ENCODE measurements at regions not wholly inside any gene's neighbourhood (a gene's known extent, or its start where the extent isn't known, plus 50 kb on each side); places are given as distances from the start of the nearest gene placed in this dataset.

GRCh38 chr6:145295746-145296145 is 439.6 kb downstream of the EPM2A start:
- intact Hi-C loops (cut with micrococcal nuclease) = no loop called here
- CTCF ChIA-PET = no interaction called here
- DNase-seq = no peak
- no peaks in the 10 kb centered on the region for H3K27me3 Mint-ChIP-seq
- no peak overlapping the region for H3K27ac Mint-ChIP-seq
- H3K9me3 Mint-ChIP-seq = no peaks in the 10 kb centered on the region
- no peaks in the 10 kb centered on the region for H3K4me1 Mint-ChIP-seq (ENCODE audit: low read depth)
- H3K4me3 Mint-ChIP-seq = no peak overlapping the region
- POLR2A ChIA-PET = no interaction called here
- no peaks in the 10 kb centered on the region for H3K36me3 Mint-ChIP-seq

- Mint-ChIP-seq H3K27ac (no peak overlapping the region), H3K4me1 (ENCODE audit: low read depth) (no peaks in the 10 kb centered on the region), H3K4me3 (no peak overlapping the region), H3K27me3 (peaks cover 2% of the 10 kb centered on the region), H3K36me3 (no peaks in the 10 kb centered on the region), H3K9me3 (no peaks in the 10 kb centered on the region)
- intact Hi-C loops (cut with micrococcal nuclease) = no loop called here
- no peak for DNase-seq
- CTCF ChIA-PET = no interaction called here
- POLR2A ChIA-PET = no interaction called here
Measured at GRCh38 chr6:145305670-145306069, 429.6 kb downstream of the EPM2A start.

- Mint-ChIP-seq H3K36me3 (no peaks in the 10 kb centered on the region), H3K4me1 (ENCODE audit: low read depth) (no peaks in the 10 kb centered on the region), H3K9me3 (no peaks in the 10 kb centered on the region), H3K27me3 (peaks cover 3% of the 10 kb centered on the region), H3K4me3 (no peak overlapping the region), H3K27ac (no peak overlapping the region)
- no peak for DNase-seq
- ChIA-PET CTCF (no interaction called here), POLR2A (no interaction called here)
- intact Hi-C loops (cut with micrococcal nuclease) = no loop called here
Measured at GRCh38 chr6:145306489-145306888, 428.8 kb downstream of the EPM2A start.

- intact Hi-C loops (cut with micrococcal nuclease) = no loop called here
- no peak for DNase-seq
- Mint-ChIP-seq H3K36me3 (no peaks in the 10 kb centered on the region), H3K4me3 (no peak overlapping the region), H3K4me1 (ENCODE audit: low read depth) (no peaks in the 10 kb centered on the region), H3K27me3 (peaks cover 3% of the 10 kb centered on the region), H3K9me3 (no peaks in the 10 kb centered on the region), H3K27ac (no peak overlapping the region)
- ChIA-PET POLR2A (no interaction called here), CTCF (interaction anchor here (0.7 kb wide), 1 partner anchor 8 kb away, joined by 4 read pairs; no protein-coding TSS in a partner anchor)
Measured at GRCh38 chr6:145309842-145310535, 425.3 kb downstream of the EPM2A start.

GRCh38 chr6:145312481-145312880 is 422.8 kb downstream of the EPM2A start:
- CTCF ChIA-PET = no interaction called here
- H3K4me3 Mint-ChIP-seq = no peak overlapping the region
- no peak for DNase-seq
- intact Hi-C loops (cut with micrococcal nuclease) = no loop called here
- no peak overlapping the region for H3K27ac Mint-ChIP-seq
- POLR2A ChIA-PET = no interaction called here
- H3K4me1 Mint-ChIP-seq (ENCODE audit: low read depth) = no peaks in the 10 kb centered on the region
- H3K27me3 Mint-ChIP-seq = peaks cover 3% of the 10 kb centered on the region
- no peaks in the 10 kb centered on the region for H3K36me3 Mint-ChIP-seq
- no peaks in the 10 kb centered on the region for H3K9me3 Mint-ChIP-seq

- intact Hi-C loops (cut with micrococcal nuclease) = no loop called here
- H3K4me3 Mint-ChIP-seq = no peak overlapping the region
- H3K27ac Mint-ChIP-seq = no peak overlapping the region
- H3K4me1 Mint-ChIP-seq (ENCODE audit: low read depth) = no peaks in the 10 kb centered on the region
- peaks cover 3% of the 10 kb centered on the region for H3K27me3 Mint-ChIP-seq
- CTCF ChIA-PET = no interaction called here
- DNase-seq = no peak
- no peaks in the 10 kb centered on the region for H3K36me3 Mint-ChIP-seq
- POLR2A ChIA-PET = no interaction called here
- no peaks in the 10 kb centered on the region for H3K9me3 Mint-ChIP-seq
Measured at GRCh38 chr6:145313041-145313855, 422.1 kb downstream of the EPM2A start.

GRCh38 chr6:145315982-145316600 is 419.2 kb downstream of the EPM2A start:
- no peaks in the 10 kb centered on the region for H3K36me3 Mint-ChIP-seq
- H3K9me3 Mint-ChIP-seq = no peaks in the 10 kb centered on the region
- intact Hi-C loops (cut with micrococcal nuclease) = no loop called here
- H3K4me1 Mint-ChIP-seq (ENCODE audit: low read depth) = no peaks in the 10 kb centered on the region
- H3K27ac Mint-ChIP-seq = no peak overlapping the region
- POLR2A ChIA-PET = no interaction called here
- H3K27me3 Mint-ChIP-seq = no peaks in the 10 kb centered on the region
- DNase-seq = no peak
- CTCF ChIA-PET = no interaction called here
- H3K4me3 Mint-ChIP-seq = no peak overlapping the region

GRCh38 chr6:145318952-145319351 is 416.4 kb downstream of the EPM2A start:
- no peaks in the 10 kb centered on the region for H3K36me3 Mint-ChIP-seq
- H3K9me3 Mint-ChIP-seq = no peaks in the 10 kb centered on the region
- H3K27me3 Mint-ChIP-seq = peaks cover 5% of the 10 kb centered on the region
- ChIA-PET POLR2A (no interaction called here), CTCF (no interaction called here)
- H3K4me3 Mint-ChIP-seq = no peak overlapping the region
- no peaks in the 10 kb centered on the region for H3K4me1 Mint-ChIP-seq (ENCODE audit: low read depth)
- no peak overlapping the region for H3K27ac Mint-ChIP-seq
- intact Hi-C loops (cut with micrococcal nuclease) = no loop called here
- no peak for DNase-seq

- POLR2A ChIA-PET = no interaction called here
- H3K27me3 Mint-ChIP-seq = peaks cover 5% of the 10 kb centered on the region
- H3K27ac Mint-ChIP-seq = no peak overlapping the region
- intact Hi-C loops (cut with micrococcal nuclease) = no loop called here
- no peaks in the 10 kb centered on the region for H3K4me1 Mint-ChIP-seq (ENCODE audit: low read depth)
- no peak for DNase-seq
- H3K9me3 Mint-ChIP-seq = no peaks in the 10 kb centered on the region
- CTCF ChIA-PET = no interaction called here
- no peaks in the 10 kb centered on the region for H3K36me3 Mint-ChIP-seq
- H3K4me3 Mint-ChIP-seq = no peak overlapping the region
Measured at GRCh38 chr6:145319605-145320004, 415.7 kb downstream of the EPM2A start.

- H3K9me3 Mint-ChIP-seq = no peaks in the 10 kb centered on the region
- intact Hi-C loops (cut with micrococcal nuclease) = no loop called here
- no peak overlapping the region for H3K4me3 Mint-ChIP-seq
- DNase-seq = no peak
- ChIA-PET POLR2A (no interaction called here), CTCF (no interaction called here)
- peaks cover 5% of the 10 kb centered on the region for H3K27me3 Mint-ChIP-seq
- no peaks in the 10 kb centered on the region for H3K4me1 Mint-ChIP-seq (ENCODE audit: low read depth)
- H3K36me3 Mint-ChIP-seq = no peaks in the 10 kb centered on the region
- H3K27ac Mint-ChIP-seq = no peak overlapping the region
Measured at GRCh38 chr6:145323646-145324045, 411.7 kb downstream of the EPM2A start.

- CTCF ChIA-PET = no interaction called here
- peaks cover 5% of the 10 kb centered on the region for H3K27me3 Mint-ChIP-seq
- intact Hi-C loops (cut with micrococcal nuclease) = no loop called here
- no peak for DNase-seq
- H3K27ac Mint-ChIP-seq = no peak overlapping the region
- H3K36me3 Mint-ChIP-seq = no peaks in the 10 kb centered on the region
- no peaks in the 10 kb centered on the region for H3K4me1 Mint-ChIP-seq (ENCODE audit: low read depth)
- no peak overlapping the region for H3K4me3 Mint-ChIP-seq
- H3K9me3 Mint-ChIP-seq = no peaks in the 10 kb centered on the region
- POLR2A ChIA-PET = no interaction called here
Measured at GRCh38 chr6:145327586-145327985, 407.7 kb downstream of the EPM2A start.

- CTCF ChIA-PET = interaction anchor here (1.4 kb wide), 1 partner anchor 304 kb away, joined by 3 read pairs; no protein-coding TSS in a partner anchor
- POLR2A ChIA-PET = no interaction called here
Measured at GRCh38 chr6:145329257-145329656, 406.1 kb downstream of the EPM2A start.

GRCh38 chr6:145331066-145331465 is 404.3 kb downstream of the EPM2A start:
- H3K36me3 Mint-ChIP-seq = no peaks in the 10 kb centered on the region
- no peak overlapping the region for H3K4me3 Mint-ChIP-seq
- CTCF ChIA-PET = no interaction called here
- H3K27ac Mint-ChIP-seq = no peak overlapping the region
- no peaks in the 10 kb centered on the region for H3K4me1 Mint-ChIP-seq (ENCODE audit: low read depth)
- no peaks in the 10 kb centered on the region for H3K9me3 Mint-ChIP-seq
- POLR2A ChIA-PET = no interaction called here
- DNase-seq = no peak
- intact Hi-C loops (cut with micrococcal nuclease) = no loop called here
- H3K27me3 Mint-ChIP-seq = peaks cover 2% of the 10 kb centered on the region

More at GRCh38 chr6:145329257-145329656, 406.1 kb downstream of the EPM2A start:
- Mint-ChIP-seq H3K27ac (no peak overlapping the region), H3K36me3 (no peaks in the 10 kb centered on the region), H3K4me3 (no peak overlapping the region), H3K27me3 (peaks cover 2% of the 10 kb centered on the region), H3K9me3 (no peaks in the 10 kb centered on the region), H3K4me1 (ENCODE audit: low read depth) (no peaks in the 10 kb centered on the region)
- intact Hi-C loops (cut with micrococcal nuclease) = no loop called here
- no peak for DNase-seq

All from activated CD4-positive, alpha-beta memory T cell treated with anti-CD3 and anti-CD28 coated beads for 36 hours (primary cell).